Stimulated activated naive CD8-positive, alpha-beta T cell treated with anti-CD3 and anti-CD28 coated beads, Interleukin-15, Interleukin-2, amounts not matched to agents 100 ng/mL and 50 ng/mL, for 24 hours (primary cell): ENCODE measurements at regions not wholly inside any gene's neighbourhood (a gene's known extent, or its start where the extent isn't known, plus 50 kb on each side); places are given as distances from the start of the nearest gene placed in this dataset.
A peak's percentile ranks its signal among the peaks of the same experiment; 100 is the strongest.

ENCODE experiments used
- H3K27ac Mint-ChIP-seq: one replicate; pipeline ENCODE4 v1.8.0; 2021; ENCODE audit warnings: mild to moderate bottlenecking, mixed read lengths
- H3K27me3 Mint-ChIP-seq: one replicate; pipeline ENCODE4 v1.8.0; 2021; ENCODE audit warnings: mixed read lengths
- H3K36me3 Mint-ChIP-seq: one replicate; pipeline ENCODE4 v1.8.0; 2021; ENCODE audit warnings: low read depth, mixed read lengths
- H3K4me1 Mint-ChIP-seq: one replicate; pipeline ENCODE4 v1.8.0; 2021; ENCODE audit warnings: low read depth, mixed read lengths
- H3K4me3 Mint-ChIP-seq: one replicate; pipeline ENCODE4 v1.8.0; 2021; ENCODE audit warnings: mild to moderate bottlenecking, mixed read lengths
- H3K9me3 Mint-ChIP-seq: one replicate; pipeline ENCODE4 v1.8.0; 2021; ENCODE audit warnings: mixed read lengths

DNA sequence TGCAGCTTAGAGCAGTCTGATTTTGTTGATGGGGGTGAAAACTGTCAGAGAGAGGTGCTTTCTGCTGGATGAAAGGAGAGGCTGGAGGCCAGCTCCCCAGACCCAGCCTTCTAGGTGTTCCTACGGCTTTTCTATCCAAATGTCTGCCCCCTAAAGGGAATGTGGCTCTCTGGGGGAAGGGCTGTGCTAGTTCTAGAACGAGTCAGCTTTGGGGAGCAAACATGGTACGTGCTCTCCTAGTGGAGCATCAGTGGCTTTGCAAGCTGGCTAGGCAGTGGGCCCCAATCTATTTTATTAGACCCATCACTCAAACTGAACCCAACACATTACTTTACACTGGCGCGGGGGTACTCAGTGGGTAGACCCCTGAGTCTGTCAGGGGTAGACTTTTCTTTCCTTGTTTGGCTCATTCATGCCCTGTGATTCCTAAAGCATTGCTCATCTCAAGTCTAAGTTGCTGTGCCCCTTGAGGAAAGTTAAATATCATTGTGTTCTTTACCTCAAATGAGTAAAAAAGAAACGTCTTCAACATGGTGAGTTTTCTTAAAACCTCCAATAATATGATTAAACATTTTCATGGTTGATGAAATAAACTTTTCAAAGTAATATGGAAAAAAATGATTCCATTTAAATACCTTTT, 254.9 kb downstream of the DLEU7 start:
- Mint-ChIP-seq H3K4me3 (no peak overlapping the region), H3K27me3 (peaks cover 3% of the 10 kb centered on the region), H3K4me1 (peaks cover 43% of the 10 kb centered on the region), H3K9me3 (no peaks in the 10 kb centered on the region), H3K27ac (no peak overlapping the region), H3K36me3 (no peaks in the 10 kb centered on the region)

DNA sequence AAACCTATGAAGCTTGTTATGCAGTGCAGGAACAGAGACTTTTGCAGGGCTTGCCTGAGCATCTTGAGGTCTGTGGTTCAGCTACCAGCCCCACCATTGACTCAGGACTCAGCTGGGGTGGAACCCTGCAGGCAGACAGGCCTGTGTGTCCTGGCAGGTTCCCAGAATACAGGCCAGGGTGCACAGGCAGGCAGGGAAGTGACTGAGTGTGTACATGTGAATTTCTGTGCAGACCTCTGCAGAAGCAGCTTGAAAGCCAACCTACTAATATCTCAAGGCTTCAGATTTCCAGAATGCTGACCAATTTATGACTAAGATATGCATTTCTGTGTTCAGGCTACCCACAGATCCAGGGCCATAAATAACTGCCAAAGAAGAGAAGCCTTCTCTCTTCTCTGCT, 254.4 kb downstream of the DLEU7 start:
- H3K4me1 Mint-ChIP-seq = peaks cover 48% of the 10 kb centered on the region
- H3K27ac Mint-ChIP-seq = no peak overlapping the region
- no peak overlapping the region for H3K4me3 Mint-ChIP-seq
- no peaks in the 10 kb centered on the region for H3K36me3 Mint-ChIP-seq
- peaks cover 3% of the 10 kb centered on the region for H3K27me3 Mint-ChIP-seq
- H3K9me3 Mint-ChIP-seq = no peaks in the 10 kb centered on the region

DNA sequence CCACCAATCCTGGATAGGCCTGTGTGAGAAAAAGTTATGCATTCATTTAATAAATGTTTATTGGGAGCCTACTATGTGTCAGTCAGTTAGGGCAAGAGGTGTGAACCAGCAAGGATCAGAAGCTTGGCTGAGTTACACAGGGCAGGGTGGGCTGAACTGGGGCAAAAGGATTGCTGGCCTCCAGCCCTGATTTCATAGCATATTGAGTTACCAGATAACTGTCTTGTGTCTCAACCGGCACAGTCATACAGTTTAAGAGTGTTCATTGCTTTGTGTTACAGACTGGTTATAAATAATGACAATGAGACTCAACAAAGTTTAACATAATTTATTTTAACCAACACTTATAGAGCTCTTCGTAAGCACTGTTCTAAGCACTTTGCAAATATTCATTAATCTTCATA, 253.8 kb downstream of the DLEU7 start:
- no peak overlapping the region for H3K27ac Mint-ChIP-seq

DNA sequence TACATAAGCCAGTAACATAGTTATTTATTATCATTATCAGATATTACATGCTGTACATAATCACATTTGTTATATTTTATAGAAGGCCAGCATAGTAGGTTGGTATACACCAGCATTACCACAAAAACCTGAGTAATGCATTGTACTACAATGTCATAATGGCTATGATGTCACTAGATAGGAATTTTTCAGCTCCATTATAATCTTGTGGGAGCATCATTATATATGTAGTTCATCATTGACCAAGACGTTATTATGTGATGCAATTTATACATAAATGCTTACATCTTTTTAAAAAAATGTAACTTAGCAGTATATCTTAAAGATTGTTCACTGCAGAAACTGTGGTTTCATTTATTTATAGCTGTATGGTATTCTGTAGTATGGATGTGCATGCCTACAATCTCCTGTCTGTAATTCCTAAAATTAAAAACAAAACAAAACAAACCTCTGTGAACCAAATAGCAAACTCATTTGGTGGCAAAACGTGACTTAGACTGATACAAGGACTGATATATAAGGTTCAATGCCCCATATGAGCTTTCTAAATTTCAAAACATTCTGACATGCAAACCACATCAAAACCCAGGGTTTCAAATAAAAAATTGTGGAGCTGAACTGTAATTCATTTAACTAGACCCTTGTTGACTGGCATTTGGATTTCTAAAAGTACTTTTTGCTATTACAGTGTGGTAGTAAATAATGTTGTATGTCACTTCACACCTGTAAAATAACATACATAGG, 250.9 kb downstream of the DLEU7 start:
- Mint-ChIP-seq H3K4me1 (peaks cover 67% of the 10 kb centered on the region), H3K4me3 (no peak overlapping the region)

More for the DNA sequence above, 253.8 kb downstream of the DLEU7 start:
- Mint-ChIP-seq H3K36me3 (no peaks in the 10 kb centered on the region), H3K4me1 (peaks cover 53% of the 10 kb centered on the region), H3K9me3 (no peaks in the 10 kb centered on the region), H3K27me3 (no peaks in the 10 kb centered on the region), H3K4me3 (no peak overlapping the region)

DNA sequence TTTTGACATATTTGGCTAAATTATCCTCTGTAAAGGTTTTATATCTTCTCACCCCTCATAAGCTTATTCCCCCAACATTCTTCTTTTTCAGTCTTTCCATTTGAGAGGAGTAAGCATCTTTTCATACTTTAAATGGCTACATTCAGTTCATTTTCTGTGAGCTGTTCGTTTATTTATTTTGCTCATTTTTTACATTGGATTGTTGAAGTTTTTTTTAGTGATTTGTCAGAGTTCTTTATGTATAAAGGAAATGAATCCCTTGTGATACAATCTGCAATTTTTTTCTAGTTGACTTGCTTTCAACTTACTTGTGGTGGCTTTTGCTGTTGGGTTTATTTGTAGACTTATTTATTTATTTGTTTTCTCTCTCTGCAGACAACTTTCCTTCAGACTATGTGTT, 250.3 kb downstream of the DLEU7 start:
- no peaks in the 10 kb centered on the region for H3K27me3 Mint-ChIP-seq
- no peaks in the 10 kb centered on the region for H3K36me3 Mint-ChIP-seq
- no peak overlapping the region for H3K4me3 Mint-ChIP-seq
- peaks cover 62% of the 10 kb centered on the region for H3K4me1 Mint-ChIP-seq
- no peaks in the 10 kb centered on the region for H3K9me3 Mint-ChIP-seq
- peak overlapping the region; percentile 21 for H3K27ac Mint-ChIP-seq

More for the DNA sequence above, 250.9 kb downstream of the DLEU7 start:
- Mint-ChIP-seq H3K27ac (no peak overlapping the region), H3K9me3 (no peaks in the 10 kb centered on the region), H3K36me3 (no peaks in the 10 kb centered on the region), H3K27me3 (no peaks in the 10 kb centered on the region)

DNA sequence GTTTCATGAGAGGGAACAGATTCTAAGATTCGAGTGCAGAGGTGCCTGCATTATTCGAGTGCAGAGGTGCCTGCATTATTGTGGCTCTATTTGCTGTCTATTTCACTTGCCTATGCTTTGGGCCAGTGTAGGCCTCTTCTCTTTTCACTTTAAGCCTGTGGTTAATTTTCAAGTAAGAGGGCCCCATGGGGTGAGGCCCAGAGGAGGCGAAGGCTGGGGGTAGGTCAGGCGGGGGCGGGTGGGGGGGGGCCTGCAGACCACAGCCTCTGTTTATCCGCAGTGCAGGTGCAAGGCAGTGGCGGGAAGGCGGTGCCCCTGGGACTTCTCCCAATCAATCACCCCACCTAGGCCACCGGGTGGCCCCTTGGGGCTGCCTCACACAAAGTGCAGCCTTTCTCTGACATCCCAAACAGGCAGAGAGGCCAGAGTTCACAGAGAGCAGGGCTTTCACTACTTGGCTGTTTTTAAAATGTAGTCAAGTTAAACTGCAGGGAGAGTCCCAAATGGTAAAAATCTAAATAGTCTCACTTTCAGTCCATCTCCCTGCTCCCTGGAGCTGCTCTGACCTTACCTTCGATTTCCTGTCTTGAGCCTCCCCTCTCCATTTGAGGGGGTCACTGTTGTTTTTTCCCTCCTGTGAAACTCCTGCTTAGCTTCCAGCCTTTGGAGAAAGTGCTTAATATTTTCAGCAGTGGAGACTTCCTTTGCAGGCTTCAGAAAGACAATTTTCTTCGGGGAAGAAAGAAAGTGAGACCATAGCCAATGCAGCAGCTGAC, 249.0 kb downstream of the DLEU7 start:
- H3K4me3 Mint-ChIP-seq = peak overlapping the region; percentile 40
- H3K36me3 Mint-ChIP-seq = no peaks in the 10 kb centered on the region
- H3K27me3 Mint-ChIP-seq = no peaks in the 10 kb centered on the region
- peak overlapping the region; percentile 42 for H3K27ac Mint-ChIP-seq
- H3K9me3 Mint-ChIP-seq = no peaks in the 10 kb centered on the region
- peaks cover 53% of the 10 kb centered on the region for H3K4me1 Mint-ChIP-seq

DNA sequence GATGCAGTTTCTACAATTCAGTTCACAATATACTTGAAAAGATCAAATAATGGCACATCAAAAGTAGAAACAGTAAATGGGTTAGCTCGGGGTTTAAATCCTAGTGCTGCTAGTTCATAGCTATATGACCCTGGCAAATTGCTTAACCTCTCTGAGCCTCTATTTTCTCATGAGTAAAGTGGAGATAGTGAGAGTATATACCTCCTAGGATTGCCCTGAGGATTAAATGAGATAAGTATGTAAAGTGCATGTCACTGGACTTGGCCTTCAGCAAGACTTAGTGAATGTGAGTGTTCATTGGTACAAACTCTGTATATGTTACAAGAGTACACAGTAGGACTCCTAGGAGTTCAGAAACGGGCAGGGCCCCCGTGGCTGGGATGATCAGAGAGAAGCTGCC, 248.3 kb downstream of the DLEU7 start:
- Mint-ChIP-seq H3K27ac (peak overlapping the region; percentile 1), H3K4me1 (peaks cover 50% of the 10 kb centered on the region), H3K9me3 (no peaks in the 10 kb centered on the region), H3K27me3 (no peaks in the 10 kb centered on the region), H3K4me3 (no peak overlapping the region), H3K36me3 (no peaks in the 10 kb centered on the region)

DNA sequence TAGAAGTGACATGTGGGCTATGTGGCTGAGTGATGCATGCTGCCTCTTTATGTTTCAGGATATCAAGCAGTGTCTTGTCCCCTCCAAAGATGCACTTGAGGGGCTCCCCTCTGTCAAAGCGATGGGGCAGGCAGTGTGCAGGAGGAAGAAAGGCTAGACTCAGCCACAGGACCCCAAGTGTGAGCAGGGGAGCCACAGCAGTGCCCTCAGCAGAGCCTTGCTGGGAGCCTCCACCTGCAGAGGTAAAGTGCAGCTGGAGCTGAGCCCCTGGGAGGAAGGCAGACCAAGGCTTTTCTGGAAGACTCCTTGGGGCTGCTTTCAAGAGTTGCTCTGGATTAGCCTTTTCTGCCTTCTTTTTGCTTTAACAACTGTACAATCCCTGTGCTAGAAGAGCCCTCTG, 247.3 kb downstream of the DLEU7 start:
- Mint-ChIP-seq H3K4me1 (peaks cover 48% of the 10 kb centered on the region), H3K27ac (no peak overlapping the region), H3K27me3 (no peaks in the 10 kb centered on the region), H3K4me3 (no peak overlapping the region), H3K36me3 (no peaks in the 10 kb centered on the region), H3K9me3 (no peaks in the 10 kb centered on the region)

DNA sequence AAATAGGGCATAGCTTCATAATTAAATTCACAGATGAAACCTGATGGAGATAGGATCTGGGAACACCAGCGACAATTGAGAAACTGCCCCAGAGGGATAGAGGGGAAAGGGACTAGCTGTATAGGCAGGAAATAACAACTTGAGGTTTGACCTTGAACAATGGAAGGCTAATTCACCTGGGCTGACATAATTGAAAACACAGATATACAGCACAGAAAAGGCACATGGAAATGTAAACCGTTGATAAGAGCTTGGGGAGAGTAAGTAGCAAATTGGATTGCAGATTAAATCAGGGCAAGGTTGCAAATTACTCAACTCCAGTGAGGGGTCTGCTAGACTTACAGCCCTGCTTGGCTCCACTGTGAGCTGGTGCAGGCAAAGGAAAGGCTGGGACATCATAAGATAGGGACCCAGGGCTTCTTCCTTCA, 246.7 kb downstream of the DLEU7 start:
- Mint-ChIP-seq H3K4me3 (no peak overlapping the region), H3K9me3 (no peaks in the 10 kb centered on the region), H3K36me3 (no peaks in the 10 kb centered on the region), H3K27ac (no peak overlapping the region), H3K4me1 (peaks cover 48% of the 10 kb centered on the region), H3K27me3 (no peaks in the 10 kb centered on the region)

DNA sequence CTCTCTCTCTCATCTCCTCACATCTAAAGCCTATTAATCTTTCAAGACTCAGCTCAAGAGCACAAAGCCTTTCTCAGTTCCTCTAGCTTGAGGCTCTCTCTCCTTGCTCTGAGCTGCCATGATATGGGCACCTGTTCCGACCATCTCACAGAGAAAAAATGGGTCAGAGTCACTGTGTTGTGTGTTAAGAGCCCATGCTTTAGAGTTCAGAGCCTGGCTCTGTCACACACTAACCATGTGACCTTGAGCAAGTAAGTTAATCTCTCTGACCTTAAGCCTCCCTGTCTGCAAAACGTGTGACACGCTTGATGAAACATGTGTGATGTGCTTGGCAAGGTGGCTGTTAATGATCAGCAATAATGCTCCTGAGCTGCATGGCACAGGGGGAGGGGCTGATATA, 245.2 kb downstream of the DLEU7 start:
- Mint-ChIP-seq H3K36me3 (no peaks in the 10 kb centered on the region), H3K9me3 (no peaks in the 10 kb centered on the region), H3K4me1 (peaks cover 40% of the 10 kb centered on the region), H3K27ac (no peak overlapping the region), H3K4me3 (no peak overlapping the region), H3K27me3 (no peaks in the 10 kb centered on the region)

DNA sequence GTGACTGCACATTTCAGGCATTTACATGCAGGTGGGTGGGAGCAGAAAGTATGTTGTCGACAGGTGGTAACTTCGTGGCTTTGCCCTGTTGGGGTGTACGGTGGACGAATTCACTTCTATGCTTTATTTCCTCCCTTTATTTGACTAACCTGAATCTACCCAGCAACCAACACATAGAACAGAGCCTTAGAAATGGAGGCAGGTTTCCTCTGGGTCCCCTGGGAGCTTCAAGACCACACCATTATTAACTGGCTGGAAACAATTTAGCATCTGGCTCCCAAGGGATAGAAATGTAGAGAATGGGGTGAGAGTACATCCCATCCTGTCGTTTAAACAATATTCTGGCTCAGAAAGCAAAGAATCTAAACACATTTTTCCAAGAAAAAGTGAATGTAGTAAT, 244.4 kb downstream of the DLEU7 start:
- Mint-ChIP-seq H3K4me1 (peaks cover 32% of the 10 kb centered on the region), H3K4me3 (no peak overlapping the region), H3K27me3 (no peaks in the 10 kb centered on the region), H3K36me3 (no peaks in the 10 kb centered on the region), H3K9me3 (no peaks in the 10 kb centered on the region), H3K27ac (no peak overlapping the region)

DNA sequence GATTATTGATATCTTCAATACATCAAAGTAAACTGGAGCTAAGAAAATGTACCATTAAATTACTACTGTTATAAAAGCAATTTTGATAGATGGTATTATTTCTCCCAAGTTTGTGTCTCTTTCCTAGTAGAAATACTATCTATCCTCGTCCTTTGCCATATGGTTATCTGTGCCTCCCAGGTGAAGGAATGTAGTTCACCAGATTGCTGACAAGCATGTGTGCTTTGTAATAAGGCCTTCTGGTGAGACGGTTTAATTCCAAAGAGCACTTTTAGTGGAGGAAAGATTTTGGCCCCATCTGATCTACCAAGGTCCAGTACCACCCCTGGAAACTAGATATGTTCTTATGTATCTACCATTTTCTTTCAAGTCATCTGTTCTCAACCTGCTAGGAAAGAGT, 243.6 kb downstream of the DLEU7 start:
- H3K27ac Mint-ChIP-seq = no peak overlapping the region

DNA sequence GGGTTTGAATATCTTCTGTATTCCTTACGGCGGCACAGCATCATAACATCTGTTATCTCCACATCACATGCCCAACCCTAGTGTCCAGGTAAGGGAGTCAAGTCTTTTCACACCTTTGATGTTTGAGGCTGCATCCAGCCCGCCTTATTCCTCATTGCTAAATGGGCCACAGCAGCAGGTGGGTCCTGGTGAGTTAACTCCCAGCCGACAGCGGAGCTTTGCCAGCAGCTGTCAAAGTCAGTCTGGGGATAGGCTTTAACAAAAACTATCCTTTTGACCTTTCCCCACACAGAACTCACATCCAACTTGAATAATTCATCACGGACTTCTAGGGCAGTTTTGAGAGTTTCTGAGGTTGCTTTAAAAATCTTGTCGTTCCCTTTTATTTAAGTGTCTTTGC, 235.1 kb downstream of the DLEU7 start:
- H3K4me3 Mint-ChIP-seq = no peak overlapping the region
- peaks cover 15% of the 10 kb centered on the region for H3K4me1 Mint-ChIP-seq
- no peak overlapping the region for H3K27ac Mint-ChIP-seq
- H3K9me3 Mint-ChIP-seq = no peaks in the 10 kb centered on the region
- peaks cover 11% of the 10 kb centered on the region for H3K27me3 Mint-ChIP-seq
- H3K36me3 Mint-ChIP-seq = no peaks in the 10 kb centered on the region

More for the DNA sequence above, 243.6 kb downstream of the DLEU7 start:
- H3K4me3 Mint-ChIP-seq = no peak overlapping the region
- no peaks in the 10 kb centered on the region for H3K9me3 Mint-ChIP-seq
- H3K36me3 Mint-ChIP-seq = no peaks in the 10 kb centered on the region
- peaks cover 24% of the 10 kb centered on the region for H3K4me1 Mint-ChIP-seq
- H3K27me3 Mint-ChIP-seq = no peaks in the 10 kb centered on the region

DNA sequence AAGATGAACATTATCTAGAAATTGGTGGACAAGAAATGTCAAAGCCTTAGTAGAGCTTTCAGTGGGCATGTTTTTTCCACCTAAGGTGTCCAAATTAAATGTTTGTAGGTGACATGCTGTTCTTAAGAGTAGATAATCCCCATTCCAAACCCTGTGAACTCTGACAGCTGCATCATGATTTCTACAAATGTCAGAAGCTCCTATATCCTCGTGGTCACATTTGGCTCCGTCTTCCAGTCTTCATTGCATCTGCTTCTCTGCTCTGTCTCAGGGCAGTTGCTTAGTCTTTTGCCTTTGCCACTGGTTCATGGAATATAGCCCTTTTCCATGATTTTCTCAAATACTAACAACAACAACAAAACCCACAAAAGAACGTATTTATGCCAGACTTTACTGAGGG, 234.5 kb downstream of the DLEU7 start:
- peaks cover 11% of the 10 kb centered on the region for H3K27me3 Mint-ChIP-seq
- no peak overlapping the region for H3K4me3 Mint-ChIP-seq
- H3K36me3 Mint-ChIP-seq = no peaks in the 10 kb centered on the region
- peaks cover 15% of the 10 kb centered on the region for H3K4me1 Mint-ChIP-seq
- no peaks in the 10 kb centered on the region for H3K9me3 Mint-ChIP-seq
- H3K27ac Mint-ChIP-seq = no peak overlapping the region

DNA sequence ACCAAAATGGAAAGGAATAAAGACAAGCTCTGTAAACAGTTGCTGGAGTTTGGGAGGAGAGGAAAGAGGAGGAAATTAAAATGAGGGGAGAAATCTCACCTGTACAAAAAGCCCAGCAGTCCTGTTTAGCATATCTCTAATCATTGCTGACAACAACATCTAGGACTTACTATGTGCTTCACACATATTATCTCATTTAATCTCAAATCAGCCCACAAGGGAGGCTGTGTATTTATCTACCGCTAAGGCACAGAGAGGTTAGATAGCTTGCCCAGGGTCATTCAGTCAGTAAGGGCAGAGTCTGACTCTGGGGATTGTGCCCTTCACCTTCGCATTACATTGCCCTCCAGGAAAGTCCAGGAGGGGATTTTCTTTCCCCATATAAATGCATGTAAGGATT, 233.3 kb downstream of the DLEU7 start:
- Mint-ChIP-seq H3K9me3 (no peaks in the 10 kb centered on the region), H3K27me3 (peaks cover 11% of the 10 kb centered on the region), H3K27ac (no peak overlapping the region), H3K36me3 (no peaks in the 10 kb centered on the region), H3K4me1 (peaks cover 15% of the 10 kb centered on the region), H3K4me3 (no peak overlapping the region)
